ENCODE measurements at regions not wholly inside any gene's neighbourhood (a gene's known extent, or its start where the extent isn't known, plus 50 kb on each side); places are given as distances from the start of the nearest gene placed in this dataset.

- ChIA-PET POLR2A (interaction anchor here (0.6 kb wide), 1 partner anchor 29 kb away, joined by 3 read pairs; no protein-coding TSS in a partner anchor), CTCF (interaction anchor here (1.0 to 1.6 kb wide), 2 partner anchors 8 kb away, joined by 3 to 4 read pairs; no protein-coding TSS in a partner anchor)
- H3K36me3 ChIP-seq (ENCODE audit: control insufficient read depth in 4 of 4, insufficient read depth in 4 of 4, low read length in 3 of 4): no peaks in the 10 kb centered on the region
- WGBS (ENCODE audit: insufficient coverage): no CpG with 5 or more reads among the region's 2 CpGs
- H3K4me1 ChIP-seq (ENCODE audit: control extremely low read depth in 1 of 4, control insufficient read depth in 4 of 4, insufficient read depth in 4 of 4, low read length in 3 of 4): peaks cover 0 to 3% (median 0%) of the 10 kb centered on the region in 4 experiments
- no peak overlapping the region for H3K27ac ChIP-seq (ENCODE audit: insufficient read depth in 1 of 2, low read depth in 1 of 2, low read length in 2 of 2, poor library complexity in 1 of 2, severe bottlenecking in 2 of 2)
- peaks cover 0 to 7% (median 0%) of the 10 kb centered on the region in 5 experiments for H3K9me3 ChIP-seq (ENCODE audit: control extremely low read depth in 1 of 5, control insufficient read depth in 4 of 5, insufficient read depth in 2 of 5, low read depth in 1 of 5, low read length in 4 of 5)
- H3K27me3 ChIP-seq (replicated peaks in 2 of 5; ENCODE audit: control insufficient read depth in 4 of 5, insufficient read depth in 5 of 5, low read length in 4 of 5): no peaks in the 10 kb centered on the region
- no peak overlapping the region for H3K4me3 ChIP-seq (ENCODE audit: control insufficient read depth in 1 of 7, extremely low read depth in 1 of 7, insufficient read depth in 4 of 7, low read depth in 2 of 7, low read length in 6 of 7)
- no peak for DNase-seq
Measured at GRCh38 chr13:88154001-88154400, 482.8 kb downstream of the SLITRK5 start.

- 100% methylated on average over 1 of the region's 2 CpGs for WGBS (ENCODE audit: insufficient coverage)
- H3K4me1 ChIP-seq (ENCODE audit: control extremely low read depth in 1 of 4, control insufficient read depth in 4 of 4, insufficient read depth in 4 of 4, low read length in 3 of 4): no peaks in the 10 kb centered on the region
- POLR2A ChIA-PET: no interaction called here
- no peak for DNase-seq
- H3K36me3 ChIP-seq (ENCODE audit: control insufficient read depth in 4 of 4, insufficient read depth in 4 of 4, low read length in 3 of 4): no peaks in the 10 kb centered on the region
- no peak overlapping the region for H3K27ac ChIP-seq (ENCODE audit: insufficient read depth in 1 of 2, low read depth in 1 of 2, low read length in 2 of 2, poor library complexity in 1 of 2, severe bottlenecking in 2 of 2)
- H3K27me3 ChIP-seq (replicated peaks in 2 of 5; ENCODE audit: control insufficient read depth in 4 of 5, insufficient read depth in 5 of 5, low read length in 4 of 5): no peaks in the 10 kb centered on the region
- no peak overlapping the region for H3K4me3 ChIP-seq (ENCODE audit: control insufficient read depth in 1 of 7, extremely low read depth in 1 of 7, insufficient read depth in 4 of 7, low read depth in 2 of 7, low read length in 6 of 7)
- CTCF ChIA-PET: interaction anchor here (1.3 kb wide), 1 partner anchor 8 kb away, joined by 3 read pairs; no protein-coding TSS in a partner anchor
- peaks cover 0 to 2% (median 0%) of the 10 kb centered on the region in 5 experiments for H3K9me3 ChIP-seq (ENCODE audit: control extremely low read depth in 1 of 5, control insufficient read depth in 4 of 5, insufficient read depth in 2 of 5, low read depth in 1 of 5, low read length in 4 of 5)
Measured at GRCh38 chr13:88162076-88162702, 491.0 kb downstream of the SLITRK5 start.

GRCh38 chr13:88176231-88176630, 505.1 kb downstream of the SLITRK5 start:
- 100% methylated on average over 2 of the region's 4 CpGs for WGBS (ENCODE audit: insufficient coverage)
- CTCF ChIA-PET: no interaction called here
- Histone ChIP-seq H3K4me1 (ENCODE audit: control extremely low read depth in 1 of 4, control insufficient read depth in 4 of 4, insufficient read depth in 4 of 4, low read length in 3 of 4) (peaks cover 0 to 3% (median 0%) of the 10 kb centered on the region in 4 experiments), H3K27me3 (replicated peaks in 2 of 5; ENCODE audit: control insufficient read depth in 4 of 5, insufficient read depth in 5 of 5, low read length in 4 of 5) (no peaks in the 10 kb centered on the region), H3K27ac (ENCODE audit: insufficient read depth in 1 of 2, low read depth in 1 of 2, low read length in 2 of 2, poor library complexity in 1 of 2, severe bottlenecking in 2 of 2) (no peak overlapping the region), H3K9me3 (ENCODE audit: control extremely low read depth in 1 of 5, control insufficient read depth in 4 of 5, insufficient read depth in 2 of 5, low read depth in 1 of 5, low read length in 4 of 5) (no peaks in the 10 kb centered on the region), H3K36me3 (ENCODE audit: control insufficient read depth in 4 of 4, insufficient read depth in 4 of 4, low read length in 3 of 4) (no peaks in the 10 kb centered on the region), H3K4me3 (ENCODE audit: control insufficient read depth in 1 of 7, extremely low read depth in 1 of 7, insufficient read depth in 4 of 7, low read depth in 2 of 7, low read length in 6 of 7) (no peak overlapping the region)
- no peak for DNase-seq
- POLR2A ChIA-PET: no interaction called here

GRCh38 chr13:88183440-88183839, 512.3 kb downstream of the SLITRK5 start:
- DNase-seq: no peak
- H3K9me3 ChIP-seq (ENCODE audit: control extremely low read depth in 1 of 5, control insufficient read depth in 4 of 5, insufficient read depth in 2 of 5, low read depth in 1 of 5, low read length in 4 of 5): no peaks in the 10 kb centered on the region
- H3K4me3 ChIP-seq (ENCODE audit: control insufficient read depth in 1 of 7, extremely low read depth in 1 of 7, insufficient read depth in 4 of 7, low read depth in 2 of 7, low read length in 6 of 7): no peak overlapping the region
- CTCF ChIA-PET: no interaction called here
- POLR2A ChIA-PET: interaction anchor here (0.6 kb wide), 1 partner anchor 929 kb away, joined by 4 read pairs; no protein-coding TSS in a partner anchor
- 97% methylated on average over 4 of the region's 4 CpGs for WGBS (ENCODE audit: insufficient coverage)
- no peaks in the 10 kb centered on the region for H3K36me3 ChIP-seq (ENCODE audit: control insufficient read depth in 4 of 4, insufficient read depth in 4 of 4, low read length in 3 of 4)
- H3K27me3 ChIP-seq (replicated peaks in 2 of 5; ENCODE audit: control insufficient read depth in 4 of 5, insufficient read depth in 5 of 5, low read length in 4 of 5): no peaks in the 10 kb centered on the region
- peaks cover 0 to 3% (median 0%) of the 10 kb centered on the region in 4 experiments for H3K4me1 ChIP-seq (ENCODE audit: control extremely low read depth in 1 of 4, control insufficient read depth in 4 of 4, insufficient read depth in 4 of 4, low read length in 3 of 4)
- no peak overlapping the region for H3K27ac ChIP-seq (ENCODE audit: insufficient read depth in 1 of 2, low read depth in 1 of 2, low read length in 2 of 2, poor library complexity in 1 of 2, severe bottlenecking in 2 of 2)

- DNase-seq: no peak
- CTCF ChIA-PET: no interaction called here
- H3K4me1 ChIP-seq (ENCODE audit: control extremely low read depth in 1 of 4, control insufficient read depth in 4 of 4, insufficient read depth in 4 of 4, low read length in 3 of 4): no peaks in the 10 kb centered on the region
- H3K9me3 ChIP-seq (ENCODE audit: control extremely low read depth in 1 of 5, control insufficient read depth in 4 of 5, insufficient read depth in 2 of 5, low read depth in 1 of 5, low read length in 4 of 5): no peaks in the 10 kb centered on the region
- H3K27ac ChIP-seq (ENCODE audit: insufficient read depth in 1 of 2, low read depth in 1 of 2, low read length in 2 of 2, poor library complexity in 1 of 2, severe bottlenecking in 2 of 2): no peak overlapping the region
- WGBS (ENCODE audit: insufficient coverage): no CpG with 5 or more reads among the region's 3 CpGs
- no peak overlapping the region for H3K4me3 ChIP-seq (ENCODE audit: control insufficient read depth in 1 of 7, extremely low read depth in 1 of 7, insufficient read depth in 4 of 7, low read depth in 2 of 7, low read length in 6 of 7)
- H3K36me3 ChIP-seq (ENCODE audit: control insufficient read depth in 4 of 4, insufficient read depth in 4 of 4, low read length in 3 of 4): no peaks in the 10 kb centered on the region
- POLR2A ChIA-PET: interaction anchor here (0.7 kb wide), 1 partner anchor 757 kb away, joined by 3 read pairs; no protein-coding TSS in a partner anchor
- no peaks in the 10 kb centered on the region for H3K27me3 ChIP-seq (replicated peaks in 2 of 5; ENCODE audit: control insufficient read depth in 4 of 5, insufficient read depth in 5 of 5, low read length in 4 of 5)
Measured at GRCh38 chr13:88188986-88189385, 517.8 kb downstream of the SLITRK5 start.

- no peak for DNase-seq
- Histone ChIP-seq H3K4me3 (ENCODE audit: control insufficient read depth in 1 of 7, extremely low read depth in 1 of 7, insufficient read depth in 4 of 7, low read depth in 2 of 7, low read length in 6 of 7) (no peak overlapping the region), H3K4me1 (ENCODE audit: control extremely low read depth in 1 of 4, control insufficient read depth in 4 of 4, insufficient read depth in 4 of 4, low read length in 3 of 4) (no peaks in the 10 kb centered on the region), H3K36me3 (ENCODE audit: control insufficient read depth in 4 of 4, insufficient read depth in 4 of 4, low read length in 3 of 4) (no peaks in the 10 kb centered on the region), H3K27ac (ENCODE audit: insufficient read depth in 1 of 2, low read depth in 1 of 2, low read length in 2 of 2, poor library complexity in 1 of 2, severe bottlenecking in 2 of 2) (no peak overlapping the region), H3K27me3 (replicated peaks in 2 of 5; ENCODE audit: control insufficient read depth in 4 of 5, insufficient read depth in 5 of 5, low read length in 4 of 5) (no peaks in the 10 kb centered on the region), H3K9me3 (ENCODE audit: control extremely low read depth in 1 of 5, control insufficient read depth in 4 of 5, insufficient read depth in 2 of 5, low read depth in 1 of 5, low read length in 4 of 5) (no peaks in the 10 kb centered on the region)
- ChIA-PET CTCF (no interaction called here), POLR2A (no interaction called here)
- no CpG with 5 or more reads among the region's 2 CpGs for WGBS (ENCODE audit: insufficient coverage)
Measured at GRCh38 chr13:88189728-88190127, 518.6 kb downstream of the SLITRK5 start.

- DNase-seq: no peak
- ChIA-PET CTCF (no interaction called here), POLR2A (no interaction called here)
- Histone ChIP-seq H3K9me3 (ENCODE audit: control extremely low read depth in 1 of 5, control insufficient read depth in 4 of 5, insufficient read depth in 2 of 5, low read depth in 1 of 5, low read length in 4 of 5) (peaks cover 0 to 6% (median 1%) of the 10 kb centered on the region in 5 experiments), H3K27ac (ENCODE audit: insufficient read depth in 1 of 2, low read depth in 1 of 2, low read length in 2 of 2, poor library complexity in 1 of 2, severe bottlenecking in 2 of 2) (no peak overlapping the region), H3K4me3 (ENCODE audit: control insufficient read depth in 1 of 7, extremely low read depth in 1 of 7, insufficient read depth in 4 of 7, low read depth in 2 of 7, low read length in 6 of 7) (no peak overlapping the region), H3K27me3 (replicated peaks in 2 of 5; ENCODE audit: control insufficient read depth in 4 of 5, insufficient read depth in 5 of 5, low read length in 4 of 5) (no peaks in the 10 kb centered on the region), H3K36me3 (ENCODE audit: control insufficient read depth in 4 of 4, insufficient read depth in 4 of 4, low read length in 3 of 4) (no peaks in the 10 kb centered on the region), H3K4me1 (ENCODE audit: control extremely low read depth in 1 of 4, control insufficient read depth in 4 of 4, insufficient read depth in 4 of 4, low read length in 3 of 4) (no peaks in the 10 kb centered on the region)
- 80% methylated on average over 1 of the region's 3 CpGs for WGBS (ENCODE audit: insufficient coverage)
Measured at GRCh38 chr13:88196106-88196505, 524.9 kb downstream of the SLITRK5 start.
